OCI-LY7 (cell line): ENCODE measurements at regions not wholly inside any gene's neighbourhood (a gene's known extent, or its start where the extent isn't known, plus 50 kb on each side); places are given as distances from the start of the nearest gene placed in this dataset.
"Not testable (repeated sequence)": the region's sequence is repeated elsewhere in the genome, so short reads cannot be mapped to it uniquely, and the experiment has no call there.

Source experiments
- BruUV-seq: library from RNA; stranded (reverse); fragments of 400-500 nt; replicated peaks from 2 replicates; lab custom pipeline; 2021; lab: Mats Ljungman, UMichigan
- CTCF ChIA-PET: fragments of 300-600 bp; sonication (Branson Sonifier 250); formaldehyde crosslinking; loops from one replicate; lab custom pipeline; 2022; ENCODE audit warnings: antibody characterized with exemption; ENCODE audit not compliant: unreplicated experiment; lab: Charles Lee
- POLR2A ChIA-PET: fragments of 300-600 bp; sonication (Branson Sonifier 250); formaldehyde crosslinking; loops from one replicate; lab custom pipeline; 2022; ENCODE audit warnings: antibody characterized with exemption; lab: Charles Lee
- DNase-seq: peaks from one replicate; pipeline ENCODE4 v3.0.0-alpha.2; 2015; ENCODE audit warnings: low spot score
- H2AFZ ChIP-seq: fragments of 200-600 bp; sonication (generic), shearing (Covaris generic); 2 replicates; pipeline ENCODE4 v1.6.1; 2014; ENCODE audit warnings: mild to moderate bottlenecking, antibody characterized with exemption, low read length, moderate library complexity
- H3K27ac ChIP-seq: fragments of 200-600 bp; sonication (generic); 2 replicates; pipeline ENCODE4 v1.5.1; 2014; ENCODE audit warnings: mixed run types, low read depth, mild to moderate bottlenecking, moderate library complexity, low read length, inconsistent platforms; ENCODE audit not compliant: poor library complexity, severe bottlenecking
- H3K36me3 ChIP-seq: fragments of 200-600 bp; sonication (generic); 2 replicates; pipeline ENCODE4 v1.6.1; 2014; ENCODE audit warnings: mild to moderate bottlenecking, antibody characterized with exemption, low read length, moderate library complexity, mixed read lengths; ENCODE audit not compliant: insufficient read depth
- H3K4me1 ChIP-seq: fragments of 200-600 bp; sonication (generic); 2 replicates; pipeline ENCODE4 v1.5.1; 2014; ENCODE audit warnings: mild to moderate bottlenecking, low read length; ENCODE audit not compliant: insufficient read depth, poor library complexity, severe bottlenecking
- H3K4me2 ChIP-seq: fragments of 200-600 bp; sonication (generic); 2 replicates; pipeline ENCODE4 v1.6.1; 2014; ENCODE audit warnings: mild to moderate bottlenecking, low read length
- H3K4me3 ChIP-seq: fragments of 200-600 bp; sonication (generic); 2 replicates; pipeline ENCODE4 v1.5.1; 2014; ENCODE audit warnings: mild to moderate bottlenecking, low read depth, low read length; ENCODE audit not compliant: poor library complexity, severe bottlenecking
- H3K79me2 ChIP-seq: fragments of 200-600 bp; sonication (generic); 2 replicates; pipeline ENCODE4 v1.6.1; 2016; ENCODE audit warnings: low read depth, mild to moderate bottlenecking, low read length, moderate library complexity, mixed read lengths; ENCODE audit not compliant: insufficient read depth
- H3K9me2 ChIP-seq: fragments of 200-600 bp; sonication (generic); 2 replicates; pipeline ENCODE4 v1.6.1; 2016; ENCODE audit warnings: mild to moderate bottlenecking, low read length, mixed read lengths; ENCODE audit not compliant: insufficient read depth
- H3K9me3 ChIP-seq: fragments of 200-600 bp; sonication (generic); 2 replicates; pipeline ENCODE4 v1.6.1; 2014; ENCODE audit warnings: mild to moderate bottlenecking, mixed run types, low read length, mixed read lengths
- H4K20me1 ChIP-seq: fragments of 200-600 bp; sonication (generic); 2 replicates; pipeline ENCODE4 v1.6.1; 2014; ENCODE audit warnings: mild to moderate bottlenecking, antibody characterized with exemption, low read length, moderate library complexity, mixed read lengths; ENCODE audit not compliant: insufficient read depth
- intact Hi-C: fragments of 100-400 bp; cut with micrococcal nuclease; formaldehyde crosslinking; loops from one replicate; pipeline ENCODE4 v1.10.0; 2022; ENCODE audit not compliant: unreplicated experiment

DNA sequence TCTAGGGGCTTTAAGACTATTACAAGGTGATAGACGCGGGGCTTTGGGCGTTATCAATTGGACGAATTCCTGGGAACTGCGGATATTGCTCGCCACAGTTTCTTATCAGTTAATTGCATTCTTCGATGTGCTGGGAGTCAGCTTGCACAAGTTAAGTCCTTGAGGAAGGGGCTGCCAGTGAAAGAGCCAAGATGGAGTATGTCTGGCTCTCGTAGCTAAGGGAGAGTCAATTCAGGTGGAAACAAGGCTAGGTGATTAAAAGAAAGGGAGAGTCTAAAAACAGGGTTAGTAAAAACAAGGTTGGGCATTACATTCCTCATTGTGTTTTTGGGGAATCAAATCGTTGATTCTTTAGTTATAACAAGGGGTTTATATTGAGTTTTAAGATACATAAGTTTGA lies 121.6 kb downstream of the UNC93B1 start:
- H3K79me2 ChIP-seq, H3K27ac ChIP-seq, H3K9me2 ChIP-seq, H3K4me2 ChIP-seq, BruUV-seq, H3K36me3 ChIP-seq, H3K4me1 ChIP-seq, H3K4me3 ChIP-seq, DNase-seq, intact Hi-C loops, H2AFZ ChIP-seq, H4K20me1 ChIP-seq, CTCF ChIA-PET, POLR2A ChIA-PET, H3K9me3 ChIP-seq: not testable (repeated sequence)

DNA sequence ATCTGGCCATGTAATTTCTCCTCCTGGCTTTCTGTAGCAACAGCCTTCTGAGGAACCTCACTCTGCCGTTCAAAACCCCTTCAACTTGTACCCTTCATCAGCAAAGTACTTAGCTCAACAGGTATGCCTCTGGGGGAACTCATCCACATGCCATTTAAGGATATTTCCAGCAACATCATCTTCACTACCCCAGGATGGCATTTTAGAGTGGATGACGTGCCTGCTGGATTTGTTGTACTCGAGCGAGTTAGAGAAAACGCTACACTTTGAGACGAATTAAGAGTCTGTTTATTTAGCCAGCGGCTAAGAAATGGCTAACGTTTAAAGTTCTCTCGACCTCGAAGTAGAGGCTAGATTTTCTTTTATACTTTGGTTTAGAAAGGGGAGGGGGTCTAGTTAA lies 122.1 kb downstream of the UNC93B1 start:
- H3K4me3 ChIP-seq, CTCF ChIA-PET, BruUV-seq: not testable (repeated sequence)

DNA sequence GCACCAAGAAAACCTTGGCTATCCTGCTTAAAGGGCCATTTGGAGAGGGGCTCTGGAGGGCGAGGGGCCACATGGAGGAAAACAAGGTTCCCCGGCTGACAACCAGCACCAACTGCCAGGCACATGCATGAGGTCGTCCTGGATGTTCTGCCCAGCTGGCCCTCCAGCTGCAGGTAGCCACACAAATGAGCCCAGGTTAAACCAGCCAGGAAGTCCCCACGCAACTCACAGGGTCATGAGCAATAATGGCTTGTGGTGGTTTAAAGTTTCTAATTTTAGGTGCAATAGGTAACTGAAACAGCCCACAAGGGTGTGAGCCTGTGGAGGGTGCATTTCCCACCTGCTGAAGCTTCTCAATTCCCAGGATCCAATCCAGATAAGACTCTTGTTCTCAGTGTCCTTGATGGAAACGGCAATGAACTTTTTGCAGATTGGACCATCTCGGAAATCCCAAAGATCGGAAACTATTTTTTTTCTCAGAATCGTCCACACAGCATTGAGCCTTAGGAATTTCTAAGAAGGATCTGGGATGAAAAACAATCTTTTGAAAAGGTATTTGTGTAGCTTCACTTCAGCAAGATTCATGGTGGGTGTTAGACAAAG lies 123.2 kb downstream of the UNC93B1 start:
- H3K36me3 ChIP-seq, intact Hi-C loops, CTCF ChIA-PET, DNase-seq, POLR2A ChIA-PET, H3K79me2 ChIP-seq, H3K27ac ChIP-seq, H3K4me3 ChIP-seq, BruUV-seq, H3K9me2 ChIP-seq, H3K9me3 ChIP-seq, H2AFZ ChIP-seq, H3K4me2 ChIP-seq, H4K20me1 ChIP-seq, H3K4me1 ChIP-seq: not testable (repeated sequence)

More for the DNA sequence above, 122.1 kb downstream of the UNC93B1 start:
- H3K4me2 ChIP-seq, DNase-seq, H3K4me1 ChIP-seq, H3K27ac ChIP-seq, intact Hi-C loops, H3K9me3 ChIP-seq, POLR2A ChIA-PET, H2AFZ ChIP-seq, H4K20me1 ChIP-seq, H3K36me3 ChIP-seq, H3K79me2 ChIP-seq, H3K9me2 ChIP-seq: not testable (repeated sequence)

DNA sequence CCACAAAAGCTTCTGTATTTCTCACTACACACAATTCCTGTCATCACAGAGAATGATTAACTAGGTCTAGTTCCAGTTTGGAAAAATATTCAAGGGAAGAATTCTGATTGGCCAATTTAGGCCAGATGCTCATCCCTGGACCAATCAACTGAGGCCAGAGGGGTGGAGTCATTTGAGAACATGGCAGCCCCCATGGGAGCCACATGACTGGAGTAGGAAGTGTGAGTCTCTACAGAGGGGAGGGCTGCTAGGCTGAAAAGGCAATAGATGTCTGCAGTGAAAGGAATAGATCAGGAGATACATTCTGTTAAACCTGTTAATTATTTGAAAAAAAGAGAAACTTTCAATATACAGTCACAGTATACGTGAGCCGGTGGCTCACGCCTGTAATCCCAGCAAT lies 125.2 kb downstream of the UNC93B1 start:
- DNase-seq, result peak; percentile 37
- BruUV-seq, intact Hi-C loops, H3K4me2 ChIP-seq, H4K20me1 ChIP-seq, POLR2A ChIA-PET, H3K79me2 ChIP-seq, H2AFZ ChIP-seq, H3K9me2 ChIP-seq, H3K9me3 ChIP-seq, H3K36me3 ChIP-seq, H3K4me1 ChIP-seq, CTCF ChIA-PET, H3K27ac ChIP-seq, H3K4me3 ChIP-seq: not testable (repeated sequence)

DNA sequence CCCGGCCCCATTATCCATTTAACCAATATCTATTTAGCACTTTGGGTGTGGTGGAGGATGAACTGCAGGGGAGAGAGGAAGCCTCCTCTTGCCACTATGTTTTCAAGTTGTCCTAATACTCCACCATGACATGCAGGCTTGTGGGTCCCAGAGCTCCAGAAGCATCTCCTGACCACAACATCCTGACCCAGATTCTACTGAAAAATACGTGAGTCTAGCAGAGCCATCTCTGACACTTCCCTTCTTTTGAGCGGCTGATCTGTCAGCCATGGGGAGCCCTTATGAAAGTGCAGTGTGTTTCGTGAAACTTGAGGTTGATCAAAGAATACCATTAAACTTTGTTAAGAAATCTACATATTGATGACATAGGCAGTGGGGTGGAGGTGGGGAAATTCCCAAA lies 126.6 kb downstream of the UNC93B1 start:
- H3K36me3 ChIP-seq, H3K79me2 ChIP-seq, DNase-seq, H3K27ac ChIP-seq, H2AFZ ChIP-seq, H3K4me1 ChIP-seq, H3K9me2 ChIP-seq, H3K4me2 ChIP-seq, BruUV-seq, CTCF ChIA-PET, intact Hi-C loops, H3K4me3 ChIP-seq, H3K9me3 ChIP-seq, POLR2A ChIA-PET, H4K20me1 ChIP-seq: not testable (repeated sequence)

DNA sequence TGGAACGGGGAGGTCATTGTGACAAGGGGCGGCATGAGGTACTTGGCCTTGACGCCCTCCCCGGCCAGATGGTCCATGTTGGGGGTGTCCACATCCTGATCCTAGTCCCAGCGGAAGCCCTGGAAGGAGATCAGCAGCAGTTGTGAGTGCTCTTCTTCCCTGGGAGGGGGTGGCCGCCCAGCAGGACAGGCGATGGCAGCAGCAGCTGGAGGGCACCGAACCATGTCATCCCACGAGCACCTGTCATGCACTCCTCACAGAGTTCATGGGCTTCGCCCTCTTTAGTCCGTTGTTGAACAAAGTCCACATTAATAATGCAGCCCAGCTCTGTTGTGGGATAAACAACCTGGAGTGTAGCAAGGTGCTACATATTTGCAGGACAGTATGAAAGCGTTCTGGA lies 130.7 kb downstream of the UNC93B1 start:
- intact Hi-C loops, CTCF ChIA-PET: not testable (repeated sequence)

More for the DNA sequence above, 130.7 kb downstream of the UNC93B1 start:
- H3K9me3 ChIP-seq, H2AFZ ChIP-seq, H3K4me3 ChIP-seq, H4K20me1 ChIP-seq, H3K36me3 ChIP-seq, H3K79me2 ChIP-seq, H3K4me2 ChIP-seq, DNase-seq, H3K9me2 ChIP-seq, POLR2A ChIA-PET, BruUV-seq, H3K4me1 ChIP-seq, H3K27ac ChIP-seq: not testable (repeated sequence)
